Heart left ventricle (tissue), 16 donors: ENCODE measurements at regions not wholly inside any gene's neighbourhood (a gene's known extent, or its start where the extent isn't known, plus 50 kb on each side); places are given as distances from the start of the nearest gene placed in this dataset.
"Not testable (repeated sequence)": the region's sequence is repeated elsewhere in the genome, so short reads cannot be mapped to it uniquely, and the experiment has no call there.

Experiments
- ATAC-seq, 4 donors: fragments of 200-7000 bp; cut with Tn5 transposase; one replicate each; pipeline ENCODE4 v1.9.1; 2020 to 2022; ENCODE audit warnings: moderate library complexity in 4 of 4, mild to moderate bottlenecking in 3 of 4, moderate number of reproducible peaks in 1 of 4
- DNase-seq, 5 donors: peaks; one replicate each; pipeline ENCODE4 v3.0.0-alpha.2; 2020
- H3K27ac ChIP-seq, 12 donors: fragments of 200-600 bp; sonication (generic) in 4 of 12; one replicate each; pipeline versions ENCODE4 v1.5.0 to v1.8.0; 2016 to 2022; ENCODE audit warnings: mild to moderate bottlenecking in 2 of 12
- H3K27me3 ChIP-seq, 9 donors: fragments of 200-600 bp; sonication (generic) in 2 of 9; one replicate each; pipeline versions ENCODE4 v1.5.1 to v1.8.0; 2016 to 2022; ENCODE audit warnings: mild to moderate bottlenecking in 3 of 9
- H3K36me3 ChIP-seq, 9 donors: fragments of 200-600 bp; sonication (generic) in 2 of 9; one replicate each; pipeline versions ENCODE4 v1.5.0 to v1.8.0; 2018 to 2022; ENCODE audit warnings: mild to moderate bottlenecking in 2 of 9
- H3K4me1 ChIP-seq, 12 donors: fragments of 200-600 bp; sonication (generic) in 4 of 12; one replicate each; pipeline versions ENCODE4 v1.5.0 to v1.8.0; 2016 to 2022; ENCODE audit warnings: mild to moderate bottlenecking in 3 of 12
- H3K4me3 ChIP-seq, 12 donors: fragments of 200-600 bp; sonication (generic) in 4 of 12; one replicate each; pipeline versions ENCODE4 v1.5.0 to v1.8.0; 2017 to 2022; ENCODE audit warnings: mild to moderate bottlenecking in 9 of 12, moderate library complexity in 4 of 12
- H3K9me3 ChIP-seq, 12 donors: fragments of 200-600 bp; sonication (generic) in 4 of 12; one replicate each; pipeline versions ENCODE4 v1.5.0 to v1.8.0; 2016 to 2022; ENCODE audit warnings: mild to moderate bottlenecking in 1 of 12
- CTCF ChIP-seq, 12 donors: fragments of 200-600 bp; sonication (generic) in 4 of 12; IDR thresholded peaks; one replicate each; pipeline versions ENCODE4 v1.5.0 to v1.8.0; 2018 to 2022; ENCODE audit warnings: antibody characterized with exemption in 12 of 12, mild to moderate bottlenecking in 5 of 12
- POLR2A ChIP-seq, 2 donors: fragments of 450-650 bp; IDR thresholded peaks; one replicate each; pipeline ENCODE4 v1.6.1; 2017; ENCODE audit warnings: antibody characterized with exemption in 2 of 2, mild to moderate bottlenecking in 2 of 2, moderate library complexity in 2 of 2
- WGBS, 4 donors: extraction: QIAGEN DNeasy Blood & Tissue Kit in 2 of 4; methylation state at CpG; one replicate each; pipeline versions ENCODE4 v1.1.5 to v1.1.7; 2013 to 2018; 5-methylcytosine and 5-hydroxymethylcytosine counted together
- intact Hi-C, 10 donors: fragments of 100-400 bp; cut with DNase I; formaldehyde crosslinking; loops; one replicate each; pipeline versions ENCODE4 v1.11.1 to v1.14.2; 2022
- donor health status: ischemic (EF 13 %, LVEDD 7.1; RV severe dilation, severe dysfunction).
- donor health status: healthy with polysubstance abuse.
- donor health status: DM: no; HTN: yes; CAD: no.
- donor health status: DM: no; HTN: no; CAD: no.
- donor health status: ischemic (EF 25% LVEDD 6.9; RV normal size, moderate dysfunction).
- donor health status: ischemic (EF 25% LVEDD 5.7; RV mildly dilated, moderate dysfunction).
- donor health status: healthy.
- donor health status: DM: yes; HTN: yes; CAD: no.
- donor health status: ischemic (EF 35%, LVEDD 5.7; RV mildly dilated, moderate dysfunction).
- donor health status: nonischemic (EF 11% LVEDD 7.7; RV severe dilation, severe dysfunction).
- donor health status: DM: yes; HTN: yes; CAD: no.
- donor health status: PGD.
- donor health status: ischemic (EF 29% LVEDD 5.4; RV normal size, mild dysfunction).
- donor health status: nonischemic (EF 23%, LVEDD 6.1; RV moderate dilation, normal function).

- no peak for ATAC-seq
- Histone ChIP-seq H3K4me3 (no peak overlapping the region), H3K4me1 (no peaks in the 10 kb centered on the region), H3K9me3 (no peaks in the 10 kb centered on the region), H3K36me3 (no peaks in the 10 kb centered on the region), H3K27ac (no peak overlapping the region), H3K27me3 (no peaks in the 10 kb centered on the region)
- TF ChIP-seq POLR2A (IDR thresholded peaks at IDR 0.05): no peak
- TF ChIP-seq CTCF (IDR thresholded peaks at IDR 0.05): no peak
- DNase-seq: no peak
- 30 to 37% (median 34%) methylated on average over 4 of the region's 4 CpGs for WGBS, 4 donors
- intact Hi-C loops: no loop called here
These were observed 458.0 kb downstream of the CPS1 start for GRCh38 chr2:211014376-211014775.

DNA sequence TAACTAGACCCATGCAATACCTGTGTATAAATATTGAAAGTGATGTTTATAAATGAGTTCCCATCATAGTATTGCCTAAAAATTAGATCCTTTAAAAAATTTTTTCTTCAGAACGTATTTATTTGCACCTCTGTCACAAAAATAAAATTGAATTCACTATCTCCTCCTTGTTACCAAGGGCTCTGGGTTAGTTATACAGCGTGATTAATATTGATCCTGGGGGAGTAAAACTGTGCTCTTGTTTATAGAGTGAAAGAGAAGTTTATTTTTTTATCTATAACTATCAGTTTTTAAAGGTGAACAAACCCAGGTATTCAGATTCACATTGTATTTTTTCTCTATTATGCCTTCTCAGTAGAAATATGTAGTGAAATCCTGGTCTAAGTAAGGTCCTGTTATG, 458.5 kb downstream of the CPS1 start:
- 70 to 81% (median 75%) methylated on average over 2 of the region's 2 CpGs for WGBS, 4 donors
- Histone ChIP-seq H3K4me3 (no peak overlapping the region), H3K36me3 (no peaks in the 10 kb centered on the region), H3K27me3 (no peaks in the 10 kb centered on the region), H3K9me3 (no peaks in the 10 kb centered on the region), H3K27ac (no peak overlapping the region), H3K4me1 (no peaks in the 10 kb centered on the region)
- no peak for ATAC-seq
- TF ChIP-seq POLR2A (IDR thresholded peaks at IDR 0.05) (no peak), CTCF (IDR thresholded peaks at IDR 0.05) (no peak)
- no peak for DNase-seq
- intact Hi-C loops: no loop called here

DNA sequence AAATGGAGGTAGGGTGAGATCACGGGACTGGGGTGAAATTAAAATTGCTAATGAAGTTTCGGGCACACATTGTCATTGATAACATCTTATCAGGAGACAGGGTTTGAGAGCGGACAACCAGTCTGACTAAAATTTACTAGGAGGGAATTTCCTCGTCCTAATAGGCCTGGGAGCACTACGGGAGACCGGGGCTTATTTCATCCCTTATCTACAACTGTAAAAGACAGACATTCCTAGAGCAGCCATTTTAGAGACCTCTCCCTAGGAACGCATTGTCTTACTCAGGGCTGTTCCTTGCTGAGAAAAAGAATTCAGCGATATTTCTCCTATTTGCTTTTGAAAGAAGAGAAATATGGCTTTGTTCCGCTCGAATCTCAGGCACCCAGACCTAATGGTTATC, 468.7 kb downstream of the CPS1 start:
- H3K27me3 ChIP-seq, H3K4me3 ChIP-seq, ATAC-seq, intact Hi-C loops, DNase-seq, H3K36me3 ChIP-seq, H3K4me1 ChIP-seq, H3K27ac ChIP-seq: not testable (repeated sequence)
- WGBS, 4 donors: 90 to 94% (median 91%) methylated on average over 10 of the region's 10 CpGs
- H3K9me3 ChIP-seq: peaks cover 0 to 49% (median 12%) of the 10 kb centered on the region in 12 donors

DNA sequence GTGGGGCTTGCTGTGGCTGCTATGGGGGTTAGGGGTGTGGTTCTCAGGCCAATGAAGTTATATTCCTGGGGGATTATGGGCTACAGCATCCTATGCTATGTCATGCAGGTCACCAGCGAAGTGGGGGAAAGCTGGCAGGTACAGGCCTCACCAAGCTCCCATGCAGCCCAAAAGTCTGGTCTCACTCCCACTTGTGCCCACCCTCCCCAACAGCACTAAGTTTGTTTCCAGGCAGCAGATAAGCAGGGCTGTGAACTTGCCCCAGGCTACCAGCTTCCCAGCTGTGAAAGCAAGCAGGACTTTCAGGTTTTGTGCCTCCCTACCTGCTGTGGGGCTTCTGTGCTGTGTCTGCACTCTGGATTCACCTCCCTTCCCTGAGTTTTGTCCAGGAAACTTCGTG, 469.7 kb downstream of the CPS1 start:
- Histone ChIP-seq H3K27me3 (no peaks in the 10 kb centered on the region), H3K36me3 (no peaks in the 10 kb centered on the region), H3K27ac (no peak overlapping the region), H3K4me1 (no peaks in the 10 kb centered on the region), H3K9me3 (peaks cover 0 to 49% (median 12%) of the 10 kb centered on the region in 12 donors), H3K4me3 (no peak overlapping the region)
- TF ChIP-seq CTCF (IDR thresholded peaks at IDR 0.05) (no peak), POLR2A (IDR thresholded peaks at IDR 0.05) (no peak)
- intact Hi-C loops: no loop called here
- DNase-seq (no peak), ATAC-seq (no peak)
- 55 to 70% (median 61%) methylated on average over 2 of the region's 2 CpGs for WGBS, 4 donors

DNA sequence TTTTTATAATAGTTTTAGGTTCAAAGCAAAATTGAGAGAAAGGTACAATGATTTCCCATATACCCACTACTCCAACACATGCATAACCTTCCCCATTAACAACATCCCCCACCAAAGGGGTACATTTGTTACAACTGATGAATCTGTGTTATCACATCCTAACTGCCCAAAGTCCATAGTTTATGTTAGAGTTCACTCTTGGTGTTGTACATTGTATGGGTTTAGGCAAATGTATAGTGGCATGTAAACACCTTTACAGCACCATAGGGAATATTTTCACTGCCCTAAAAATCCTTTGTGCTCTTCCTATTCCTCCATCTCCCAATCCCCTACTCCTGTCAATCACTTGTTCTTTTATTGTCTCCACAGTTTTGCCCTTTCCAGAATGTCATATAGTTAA, 471.6 kb downstream of the CPS1 start:
- DNase-seq (no peak), ATAC-seq (no peak)
- intact Hi-C loops: no loop called here
- Histone ChIP-seq H3K27me3 (no peaks in the 10 kb centered on the region), H3K4me1 (no peaks in the 10 kb centered on the region), H3K36me3 (no peaks in the 10 kb centered on the region), H3K4me3 (no peak overlapping the region), H3K27ac (no peak overlapping the region), H3K9me3 (peaks cover 0 to 34% (median 12%) of the 10 kb centered on the region in 12 donors)
- TF ChIP-seq CTCF (IDR thresholded peaks at IDR 0.05) (no peak), POLR2A (IDR thresholded peaks at IDR 0.05) (no peak)
